GM12892 (cell line): ENCODE measurements at regions not wholly inside any gene's neighbourhood (a gene's known extent, or its start where the extent isn't known, plus 50 kb on each side); places are given as distances from the start of the nearest gene placed in this dataset.
"Not testable (repeated sequence)": the region's sequence is repeated elsewhere in the genome, so short reads cannot be mapped to it uniquely, and the experiment has no call there.

ENCODE experiments used
- DNase-seq: peaks from one replicate; pipeline ENCODE4 v3.0.0; 2011; ENCODE audit not compliant: insufficient read length
- FAIRE-seq: peaks from 2 replicates; lab custom pipeline; 2011; peaks lifted over from hg19 to GRCh38; lab: Jason Lieb, UNC
- POLR2A ChIP-seq: IDR thresholded peaks from 2 replicates; pipeline ENCODE4 v1.6.1; 2011; ENCODE audit warnings: low read depth, low read length, control low read depth
- POLR2AphosphoS5 ChIP-seq: IDR thresholded peaks from 2 replicates; pipeline ENCODE4 v1.6.1; 2011; ENCODE audit warnings: low read depth, low read length, control low read depth
- TAF1 ChIP-seq: IDR thresholded peaks from 2 replicates; pipeline ENCODE4 v1.6.1; 2011; ENCODE audit warnings: low read depth, mild to moderate bottlenecking, control low read depth, low read length, borderline replicate concordance

GRCh38 chr13:73825143-73825542 is 309.1 kb downstream of the KLF12 start:
- no peak for FAIRE-seq
- DNase-seq: no peak

DNA sequence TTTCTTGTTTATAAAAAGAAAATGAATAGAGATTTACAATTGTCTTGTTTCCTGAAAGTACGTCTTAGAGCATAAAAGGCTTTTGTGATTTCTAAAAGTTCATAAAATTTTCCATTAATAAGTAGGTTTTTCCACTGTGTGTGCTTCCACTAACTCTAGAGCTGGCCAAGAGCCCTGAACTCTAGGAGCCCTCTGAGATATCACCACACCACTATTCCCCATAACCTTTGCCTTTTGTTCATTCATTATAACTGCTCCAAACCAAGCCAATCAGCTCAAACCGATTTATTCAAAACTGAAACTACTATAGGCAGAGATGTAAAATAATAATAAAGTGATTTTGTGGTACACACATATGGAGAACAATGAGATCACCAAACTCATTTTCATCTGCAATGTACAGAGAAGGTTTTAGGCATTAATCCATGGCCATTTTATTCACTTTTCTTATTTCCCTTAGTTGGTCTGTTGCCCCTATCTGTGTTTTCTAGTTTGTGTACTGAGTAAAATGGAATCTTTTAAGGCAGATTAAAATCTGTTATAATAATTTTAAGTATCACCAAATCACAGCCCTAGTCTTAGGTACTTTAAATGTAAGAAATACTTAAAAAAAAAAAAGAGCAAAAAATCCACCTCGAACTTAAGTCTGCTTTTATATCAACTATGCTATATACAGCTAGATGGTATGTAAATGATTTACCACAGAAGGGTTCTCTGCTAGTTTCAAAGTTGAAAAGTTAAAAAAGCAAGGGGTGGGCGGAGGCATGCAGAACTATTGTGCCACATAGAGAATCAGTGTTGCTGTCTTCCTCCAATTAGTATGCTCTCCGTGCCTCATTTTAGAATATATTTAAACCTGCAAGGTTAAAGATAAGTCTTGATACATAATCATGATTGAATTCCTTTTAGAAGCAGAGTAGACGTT is 311.3 kb downstream of the KLF12 start:
- no peak for DNase-seq
- TF ChIP-seq TAF1 (no peak), POLR2AphosphoS5 (no peak), POLR2A (no peak)
- FAIRE-seq: no peak

More at GRCh38 chr13:73825143-73825542, 309.1 kb downstream of the KLF12 start:
- no peak for TF ChIP-seq POLR2A
- TF ChIP-seq POLR2AphosphoS5: no peak
- TF ChIP-seq TAF1: no peak

DNA sequence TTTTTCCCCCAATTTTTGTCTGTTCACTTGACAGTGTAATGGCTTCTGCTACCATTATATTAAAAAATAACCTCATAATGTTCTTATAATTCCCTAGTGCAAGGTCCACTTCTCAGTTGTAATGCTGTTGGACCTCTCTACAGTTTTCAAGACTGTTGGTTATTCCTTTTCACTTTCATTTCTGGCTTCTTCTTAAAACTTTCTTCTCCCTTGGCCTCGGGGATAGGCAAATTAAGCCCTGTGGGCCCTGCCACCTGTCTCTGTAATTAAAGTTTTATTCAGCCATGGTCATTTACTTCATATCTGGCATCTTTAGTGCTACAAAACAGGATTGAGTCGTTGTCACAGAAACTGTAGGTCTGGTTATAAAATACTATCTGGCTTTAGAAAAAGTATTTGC is 313.5 kb downstream of the KLF12 start:
- DNase-seq: no peak
- peak; percentile 63 for FAIRE-seq
- TF ChIP-seq POLR2AphosphoS5: no peak
- no peak for TF ChIP-seq POLR2A
- TF ChIP-seq TAF1: no peak

GRCh38 chr13:73820285-73820684 is 313.9 kb downstream of the KLF12 start:
- DNase-seq: no peak
- TF ChIP-seq POLR2A: no peak
- no peak for TF ChIP-seq TAF1
- no peak for TF ChIP-seq POLR2AphosphoS5
- FAIRE-seq: no peak

- no peak for FAIRE-seq
- TF ChIP-seq POLR2AphosphoS5: no peak
- no peak for TF ChIP-seq TAF1
- no peak for TF ChIP-seq POLR2A
- no peak for DNase-seq
These were observed 314.5 kb downstream of the KLF12 start for GRCh38 chr13:73819711-73820110.

GRCh38 chr13:73816702-73817101 is 317.5 kb downstream of the KLF12 start:
- TF ChIP-seq TAF1 (no peak), POLR2AphosphoS5 (no peak), POLR2A (no peak)

DNA sequence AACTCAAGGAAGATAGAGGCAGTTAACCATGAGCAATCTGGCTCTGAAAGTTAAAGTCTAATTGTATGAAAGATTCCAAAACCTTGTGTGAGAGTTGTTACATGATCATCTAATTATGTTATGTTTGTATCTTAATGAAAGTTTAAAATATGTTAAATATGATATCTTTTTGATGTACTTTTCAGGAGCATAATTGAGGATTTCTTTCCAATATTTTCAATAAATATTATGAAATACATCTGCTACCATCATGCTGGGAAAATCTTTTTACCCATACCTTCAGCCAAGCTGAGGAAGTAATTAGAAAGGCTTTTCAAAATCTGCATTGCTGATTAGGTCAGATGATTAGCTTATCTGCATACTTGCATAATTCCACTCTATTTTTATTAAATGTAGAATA is 318.4 kb downstream of the KLF12 start:
- DNase-seq (no peak), FAIRE-seq (no peak)
- TF ChIP-seq TAF1 (no peak), POLR2AphosphoS5 (no peak), POLR2A (no peak)

More at GRCh38 chr13:73816702-73817101, 317.5 kb downstream of the KLF12 start:
- FAIRE-seq (peak; percentile 24), DNase-seq (no peak)

GRCh38 chr13:73810647-73811046 is 323.6 kb downstream of the KLF12 start:
- no peak for TF ChIP-seq POLR2AphosphoS5
- TF ChIP-seq TAF1: no peak
- no peak for TF ChIP-seq POLR2A
- DNase-seq (no peak), FAIRE-seq (no peak)

DNA sequence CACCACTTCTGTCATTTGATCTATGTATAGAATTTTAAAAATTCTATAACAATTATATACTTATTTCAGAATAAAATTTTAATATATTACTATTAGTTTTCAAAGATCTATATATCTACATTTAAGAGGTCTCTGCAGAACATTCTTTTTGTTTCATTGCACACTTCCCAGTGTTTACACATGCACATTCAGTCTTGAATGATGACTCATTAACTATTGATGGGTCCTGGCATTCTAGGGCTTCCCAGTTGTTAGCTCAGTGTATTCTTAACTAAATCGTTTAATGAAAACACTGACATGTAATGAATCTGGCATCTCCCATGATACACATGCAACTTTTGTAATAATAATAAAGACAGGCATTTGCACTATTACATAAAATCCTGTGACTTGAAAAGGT is 324.6 kb downstream of the KLF12 start:
- TF ChIP-seq POLR2A: no peak
- FAIRE-seq (no peak), DNase-seq (no peak)

- TF ChIP-seq POLR2AphosphoS5: no peak
- TF ChIP-seq POLR2A: no peak
- no peak for TF ChIP-seq TAF1
- FAIRE-seq (no peak), DNase-seq (no peak)
These were observed 325.9 kb downstream of the KLF12 start for GRCh38 chr13:73808318-73808717.

GRCh38 chr13:73805326-73805958 is 328.8 kb downstream of the KLF12 start:
- not testable (repeated sequence) for FAIRE-seq, DNase-seq

- no peak for DNase-seq
- FAIRE-seq: no peak
These were observed 330.2 kb downstream of the KLF12 start for GRCh38 chr13:73803997-73804396.

More at GRCh38 chr13:73803997-73804396, 330.2 kb downstream of the KLF12 start:
- TF ChIP-seq POLR2A: no peak
